ENCODE measurements at regions not wholly inside any gene's neighbourhood (a gene's known extent, or its start where the extent isn't known, plus 50 kb on each side); places are given as distances from the start of the nearest gene placed in this dataset.

DNA sequence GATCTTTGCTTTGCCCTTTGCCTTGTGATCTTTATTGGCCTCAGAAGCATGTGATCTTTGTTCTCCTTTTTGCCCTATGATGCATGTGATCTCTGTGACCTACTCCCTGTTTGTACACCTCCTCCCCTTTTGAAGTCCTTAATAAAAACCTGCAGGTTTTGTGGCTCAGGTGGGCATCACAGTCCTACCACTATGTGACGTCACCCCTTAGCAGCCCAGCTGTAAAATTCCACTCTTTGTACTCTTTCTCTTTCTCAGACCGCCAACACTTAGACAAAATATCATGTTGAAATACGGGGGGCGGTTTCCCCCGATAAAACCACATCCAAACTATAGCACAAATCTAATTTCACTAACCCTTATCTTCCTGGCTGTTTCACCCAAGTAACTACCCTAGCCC is 76.7 kb upstream of the RAPGEF4 start:
- Mint-ChIP-seq H3K4me3 (no peak overlapping the region), H3K9me3 (peaks cover 16% of the 10 kb centered on the region), H3K4me1 (no peaks in the 10 kb centered on the region), H3K27me3 (no peaks in the 10 kb centered on the region), H3K36me3 (peaks cover 11% of the 10 kb centered on the region), H3K27ac (no peak overlapping the region)
- ATAC-seq = no peak

DNA sequence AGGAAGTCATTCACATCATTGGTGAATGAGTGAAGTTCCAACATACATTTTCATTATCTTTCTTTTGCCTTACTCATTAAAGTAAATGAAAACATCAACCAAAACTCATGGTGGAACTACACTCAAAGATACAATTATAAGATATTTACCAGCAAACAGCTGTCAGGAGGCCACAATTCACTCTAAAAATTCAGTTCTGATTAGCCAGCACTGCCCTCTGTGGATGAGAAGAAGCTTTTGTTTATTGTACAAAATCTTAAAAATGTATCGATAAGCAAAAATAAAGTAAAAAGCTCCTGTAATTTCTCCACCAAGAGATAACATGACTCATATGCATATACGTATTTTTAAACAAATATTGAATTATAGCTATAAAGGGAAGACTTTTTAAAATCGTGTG is 73.5 kb upstream of the RAPGEF4 start:
- H3K9me3 Mint-ChIP-seq = peaks cover 25% of the 10 kb centered on the region
- H3K4me3 Mint-ChIP-seq = no peak overlapping the region

GRCh38 chr2:172664766-172665165 is 70.9 kb upstream of the RAPGEF4 start:
- peaks cover 2% of the 10 kb centered on the region for H3K36me3 Mint-ChIP-seq
- peaks cover 15% of the 10 kb centered on the region for H3K9me3 Mint-ChIP-seq
- no peak overlapping the region for H3K27ac Mint-ChIP-seq
- H3K4me3 Mint-ChIP-seq = no peak overlapping the region
- H3K27me3 Mint-ChIP-seq = no peaks in the 10 kb centered on the region
- no peak for ATAC-seq
- H3K4me1 Mint-ChIP-seq = no peaks in the 10 kb centered on the region

More for the DNA sequence above, 73.5 kb upstream of the RAPGEF4 start:
- Mint-ChIP-seq H3K27me3 (no peaks in the 10 kb centered on the region), H3K27ac (no peak overlapping the region), H3K4me1 (no peaks in the 10 kb centered on the region), H3K36me3 (peaks cover 11% of the 10 kb centered on the region)
- ATAC-seq = no peak

GRCh38 chr2:172667581-172668325 is 67.9 kb upstream of the RAPGEF4 start:
- H3K9me3 Mint-ChIP-seq = peaks cover 11% of the 10 kb centered on the region
- H3K27me3 Mint-ChIP-seq = no peaks in the 10 kb centered on the region
- no peak overlapping the region for H3K4me3 Mint-ChIP-seq
- H3K4me1 Mint-ChIP-seq = no peaks in the 10 kb centered on the region
- H3K36me3 Mint-ChIP-seq = no peaks in the 10 kb centered on the region
- no peak overlapping the region for H3K27ac Mint-ChIP-seq
- ATAC-seq = no peak

DNA sequence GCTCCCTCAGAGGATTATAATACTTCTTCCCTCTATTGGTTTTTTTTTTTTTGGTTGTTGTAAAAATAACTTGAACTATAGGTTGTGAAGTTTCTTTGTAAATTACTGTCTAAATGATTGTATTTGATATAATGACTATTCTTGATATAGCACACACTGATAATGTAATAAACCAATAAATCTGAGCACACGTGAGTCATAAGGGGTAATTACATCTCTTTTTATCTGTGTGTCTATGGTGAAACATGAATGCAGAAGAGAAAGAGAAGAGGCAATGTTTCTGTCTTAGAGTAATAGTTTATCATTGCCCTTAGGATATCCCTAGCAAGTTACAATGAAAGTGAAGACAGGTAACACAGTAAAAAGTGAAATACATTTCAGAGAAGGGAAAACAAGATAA is 64.1 kb upstream of the RAPGEF4 start:
- Mint-ChIP-seq H3K27me3 (peaks cover 28% of the 10 kb centered on the region), H3K4me3 (no peak overlapping the region), H3K36me3 (peaks cover 4% of the 10 kb centered on the region), H3K9me3 (peaks cover 11% of the 10 kb centered on the region), H3K27ac (no peak overlapping the region), H3K4me1 (no peaks in the 10 kb centered on the region)
- ATAC-seq = no peak

DNA sequence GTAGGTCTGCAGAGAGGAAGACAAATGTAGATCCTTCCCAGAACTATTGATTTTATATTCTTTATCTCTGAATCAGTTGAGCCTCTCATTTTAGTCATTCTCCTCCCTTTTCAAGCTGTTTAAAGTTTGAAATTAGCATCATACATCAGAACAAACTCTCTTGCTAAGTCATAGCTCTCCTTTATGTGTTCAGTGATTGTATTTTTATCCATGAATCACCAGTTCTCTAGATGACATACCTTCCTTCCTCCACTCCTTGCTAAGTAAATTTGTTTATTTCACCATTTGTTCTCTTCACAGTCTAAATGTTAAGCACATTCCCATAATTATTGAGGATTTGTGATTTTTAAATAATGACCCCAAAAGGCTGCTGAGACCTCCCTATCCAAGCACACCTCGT is 63.5 kb upstream of the RAPGEF4 start:
- no peak for ATAC-seq
- H3K4me1 Mint-ChIP-seq = no peaks in the 10 kb centered on the region
- peaks cover 7% of the 10 kb centered on the region for H3K9me3 Mint-ChIP-seq
- H3K27me3 Mint-ChIP-seq = peaks cover 30% of the 10 kb centered on the region
- H3K36me3 Mint-ChIP-seq = peaks cover 4% of the 10 kb centered on the region
- no peak overlapping the region for H3K27ac Mint-ChIP-seq
- no peak overlapping the region for H3K4me3 Mint-ChIP-seq

DNA sequence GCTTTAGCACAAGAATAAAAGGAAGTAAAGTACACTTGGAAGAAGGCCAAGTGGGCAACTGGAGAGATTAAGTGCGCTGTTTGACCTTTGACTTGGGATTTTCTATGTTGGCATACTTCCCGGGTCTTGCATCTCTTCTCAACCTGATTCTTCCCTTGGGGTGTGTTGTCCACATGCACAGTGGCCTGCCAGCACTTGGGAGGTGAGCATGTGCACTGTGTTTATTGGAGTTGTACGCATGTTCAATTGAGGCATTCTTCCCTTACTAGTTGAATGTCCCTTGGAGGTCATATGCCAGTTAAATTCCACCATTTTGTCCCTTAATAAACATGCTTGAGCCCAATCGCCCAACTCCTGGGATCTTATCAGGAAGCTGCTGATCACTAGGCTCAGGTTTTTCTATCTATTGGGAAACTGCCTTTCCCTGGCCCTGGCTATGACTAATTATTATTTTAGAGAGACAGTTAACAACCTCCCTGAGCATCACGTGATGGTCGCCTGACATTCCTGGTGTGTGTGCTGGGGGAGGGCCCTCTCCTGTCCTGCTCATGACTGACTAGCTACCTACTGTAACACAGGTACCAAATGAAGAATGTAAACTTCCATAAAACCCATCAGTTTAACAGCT is 62.5 kb upstream of the RAPGEF4 start:
- H3K27me3 Mint-ChIP-seq = peaks cover 40% of the 10 kb centered on the region
- H3K4me3 Mint-ChIP-seq = no peak overlapping the region
- peaks cover 6% of the 10 kb centered on the region for H3K9me3 Mint-ChIP-seq
- peaks cover 4% of the 10 kb centered on the region for H3K36me3 Mint-ChIP-seq
- ATAC-seq = no peak
- no peaks in the 10 kb centered on the region for H3K4me1 Mint-ChIP-seq
- H3K27ac Mint-ChIP-seq = no peak overlapping the region

DNA sequence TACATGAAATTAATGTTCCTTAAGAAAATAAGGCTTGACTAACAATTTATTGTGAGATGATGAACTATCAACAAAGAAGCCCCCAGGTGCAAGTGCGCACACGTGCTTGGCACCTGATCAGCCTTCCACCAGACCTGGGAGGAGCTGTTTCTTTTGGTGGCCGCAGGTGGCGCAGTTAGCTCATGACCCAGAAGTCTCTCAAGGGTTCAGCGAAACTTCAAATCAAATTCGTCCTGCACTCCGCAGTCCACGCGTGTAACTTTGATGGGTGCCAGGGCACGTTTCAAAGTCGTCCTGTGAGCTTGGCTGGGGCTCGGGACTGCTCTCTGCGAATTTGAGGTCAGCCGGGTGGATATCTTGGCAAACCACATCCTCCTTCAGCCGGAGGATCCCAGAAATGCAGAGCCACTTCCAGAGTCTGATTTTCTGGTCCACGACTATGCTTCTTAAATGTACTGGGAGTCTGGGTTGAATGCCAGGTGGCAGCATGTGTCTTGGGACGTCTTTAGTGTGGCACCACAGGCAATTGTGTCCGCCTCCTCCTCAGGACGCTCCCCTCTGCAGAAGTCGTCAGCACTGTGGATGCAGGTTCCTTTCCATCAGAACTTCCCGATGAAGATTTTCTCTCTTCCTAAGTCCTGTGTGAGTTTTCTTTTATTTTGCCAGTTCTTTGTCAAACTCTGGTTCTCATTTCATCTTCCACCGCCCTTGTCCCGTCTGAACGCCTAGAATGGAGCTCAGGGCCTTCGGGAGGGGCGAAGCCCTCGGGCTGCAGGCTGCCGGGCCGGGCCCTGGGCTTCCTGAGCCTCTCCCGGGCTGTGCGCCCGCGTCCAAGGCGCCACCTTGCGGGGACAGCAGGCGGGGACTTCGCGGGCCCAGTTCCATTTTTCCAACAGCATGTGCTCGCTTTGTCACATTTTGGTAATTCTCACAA is 61.3 kb upstream of the RAPGEF4 start:
- H3K4me1 Mint-ChIP-seq = no peaks in the 10 kb centered on the region
- peak; percentile 59 for ATAC-seq
- H3K36me3 Mint-ChIP-seq = peaks cover 4% of the 10 kb centered on the region
- H3K27ac Mint-ChIP-seq = no peak overlapping the region
- peaks cover 6% of the 10 kb centered on the region for H3K9me3 Mint-ChIP-seq
- H3K4me3 Mint-ChIP-seq = peak overlapping the region; percentile 69
- peaks cover 41% of the 10 kb centered on the region for H3K27me3 Mint-ChIP-seq

- Mint-ChIP-seq H3K36me3 (peaks cover 4% of the 10 kb centered on the region), H3K4me1 (no peaks in the 10 kb centered on the region), H3K27me3 (peaks cover 41% of the 10 kb centered on the region), H3K4me3 (no peak overlapping the region), H3K9me3 (peaks cover 6% of the 10 kb centered on the region), H3K27ac (no peak overlapping the region)
- no peak for ATAC-seq
Measured at GRCh38 chr2:172674968-172675303, 60.7 kb upstream of the RAPGEF4 start.

GRCh38 chr2:172677363-172677762 is 58.3 kb upstream of the RAPGEF4 start:
- peaks cover 7% of the 10 kb centered on the region for H3K9me3 Mint-ChIP-seq
- H3K36me3 Mint-ChIP-seq = peaks cover 4% of the 10 kb centered on the region
- ATAC-seq = no peak
- peaks cover 41% of the 10 kb centered on the region for H3K27me3 Mint-ChIP-seq
- H3K27ac Mint-ChIP-seq = no peak overlapping the region
- no peak overlapping the region for H3K4me3 Mint-ChIP-seq
- H3K4me1 Mint-ChIP-seq = no peaks in the 10 kb centered on the region

DNA sequence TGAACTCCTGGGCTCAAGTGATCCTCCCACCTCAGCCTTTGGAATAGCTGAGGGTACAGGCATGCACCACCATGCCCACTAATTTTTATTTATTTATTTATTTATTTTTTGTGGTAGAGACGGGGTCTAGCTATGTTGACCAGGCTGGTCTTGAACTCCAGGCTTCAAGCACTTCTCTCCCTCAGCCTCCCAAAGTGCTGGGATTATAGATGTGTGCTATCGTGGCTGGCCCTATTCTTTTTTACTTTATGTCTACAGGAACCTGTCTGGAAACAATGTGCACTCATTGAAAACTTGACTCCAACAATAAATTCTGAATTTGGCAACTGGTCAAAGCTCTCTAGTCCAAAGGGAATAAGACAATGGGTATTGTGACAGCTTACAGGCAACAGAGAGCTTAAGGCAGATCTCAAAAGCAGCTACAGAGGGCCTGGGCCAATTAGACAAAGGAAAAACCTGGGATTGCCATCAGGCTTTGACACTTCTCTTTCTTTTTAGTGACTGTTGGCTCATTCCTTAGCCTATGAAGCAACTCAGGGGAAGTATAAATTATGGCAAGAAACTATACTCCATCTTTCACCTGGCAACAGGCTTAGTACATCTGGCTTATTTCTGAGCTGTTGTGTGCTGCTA is 55.1 kb upstream of the RAPGEF4 start:
- Mint-ChIP-seq H3K27me3 (peaks cover 23% of the 10 kb centered on the region), H3K9me3 (peaks cover 13% of the 10 kb centered on the region), H3K27ac (no peak overlapping the region), H3K4me3 (no peak overlapping the region), H3K4me1 (no peaks in the 10 kb centered on the region), H3K36me3 (no peaks in the 10 kb centered on the region)
- no peak for ATAC-seq

GRCh38 chr2:172685467-172685866 is 50.2 kb upstream of the RAPGEF4 start:
- Mint-ChIP-seq H3K4me3 (no peak overlapping the region), H3K27ac (no peak overlapping the region), H3K27me3 (peaks cover 8% of the 10 kb centered on the region), H3K4me1 (no peaks in the 10 kb centered on the region), H3K36me3 (no peaks in the 10 kb centered on the region), H3K9me3 (peaks cover 9% of the 10 kb centered on the region)
- no peak for ATAC-seq
